Calu3 (cell line): ENCODE measurements at regions not wholly inside any gene's neighbourhood (a gene's known extent, or its start where the extent isn't known, plus 50 kb on each side); places are given as distances from the start of the nearest gene placed in this dataset.

ENCODE experiments used
- BruUV-seq: library from RNA; stranded (reverse); fragments of 400-500 nt; replicated peaks from 2 replicates; lab custom pipeline; 2021; lab: Mats Ljungman, UMichigan
- CTCF ChIA-PET: fragments of 300-600 bp; sonication (Branson Sonifier 250); formaldehyde crosslinking; loops from one replicate; lab custom pipeline; 2022; ENCODE audit warnings: antibody characterized with exemption; lab: Charles Lee
- DNase-seq: peaks from one replicate; pipeline ENCODE4 v3.0.0; 2022
- H3K27ac Mint-ChIP-seq: one replicate; pipeline ENCODE4 v1.8.0; 2022; ENCODE audit warnings: mixed read lengths; ENCODE audit not compliant: unreplicated experiment
- H3K27me3 Mint-ChIP-seq: one replicate; pipeline ENCODE4 v1.8.0; 2022; ENCODE audit warnings: mixed read lengths; ENCODE audit not compliant: unreplicated experiment
- H3K36me3 Mint-ChIP-seq: one replicate; pipeline ENCODE4 v1.8.0; 2022; ENCODE audit warnings: mild to moderate bottlenecking, moderate library complexity, mixed read lengths; ENCODE audit not compliant: insufficient read depth, unreplicated experiment
- H3K4me1 Mint-ChIP-seq: one replicate; pipeline ENCODE4 v1.8.0; 2022; ENCODE audit warnings: mild to moderate bottlenecking, low read depth, mixed read lengths; ENCODE audit not compliant: unreplicated experiment
- H3K4me3 Mint-ChIP-seq: one replicate; pipeline ENCODE4 v1.8.0; 2022; ENCODE audit warnings: mild to moderate bottlenecking, low read depth, moderate library complexity, mixed read lengths; ENCODE audit not compliant: unreplicated experiment
- H3K9me3 Mint-ChIP-seq: one replicate; pipeline ENCODE4 v1.8.0; 2022; ENCODE audit warnings: low read depth, mixed read lengths; ENCODE audit not compliant: unreplicated experiment
- CTCF ChIP-seq: fragments of 200-600 bp; IDR thresholded peaks from one replicate; pipeline ENCODE4 v1.8.0; 2022; ENCODE audit warnings: antibody characterized with exemption; ENCODE audit not compliant: unreplicated experiment
- intact Hi-C: fragments of 100-400 bp; cut with micrococcal nuclease; formaldehyde crosslinking; loops from one replicate; pipeline ENCODE4 v1.10.0; 2022; ENCODE audit not compliant: unreplicated experiment

GRCh38 chr13:84129966-84130365 is 247.7 kb upstream of the SLITRK1 start:
- H3K27ac Mint-ChIP-seq: no peak overlapping the region
- TF ChIP-seq CTCF: no peak
- DNase-seq: no peak
- H3K27me3 Mint-ChIP-seq: no peaks in the 10 kb centered on the region
- H3K9me3 Mint-ChIP-seq: no peaks in the 10 kb centered on the region
- H3K36me3 Mint-ChIP-seq: no peaks in the 10 kb centered on the region
- H3K4me3 Mint-ChIP-seq: no peak overlapping the region
- CTCF ChIA-PET: no interaction called here
- H3K4me1 Mint-ChIP-seq: no peaks in the 10 kb centered on the region
- BruUV-seq: no TSS peak
- intact Hi-C loops: no loop called here

- no peaks in the 10 kb centered on the region for H3K27me3 Mint-ChIP-seq
- no peaks in the 10 kb centered on the region for H3K9me3 Mint-ChIP-seq
- DNase-seq: no peak
- no peak for TF ChIP-seq CTCF
- no peaks in the 10 kb centered on the region for H3K4me1 Mint-ChIP-seq
- no TSS peak for BruUV-seq
- H3K36me3 Mint-ChIP-seq: no peaks in the 10 kb centered on the region
- no peak overlapping the region for H3K4me3 Mint-ChIP-seq
- intact Hi-C loops: no loop called here
- CTCF ChIA-PET: no interaction called here
- H3K27ac Mint-ChIP-seq: no peak overlapping the region
Measured at GRCh38 chr13:84127597-84128128, 245.4 kb upstream of the SLITRK1 start.

GRCh38 chr13:84126671-84127171 is 244.4 kb upstream of the SLITRK1 start:
- no peaks in the 10 kb centered on the region for H3K36me3 Mint-ChIP-seq
- CTCF ChIA-PET: no interaction called here
- no peak overlapping the region for H3K27ac Mint-ChIP-seq
- no peaks in the 10 kb centered on the region for H3K9me3 Mint-ChIP-seq
- DNase-seq: no peak
- H3K4me1 Mint-ChIP-seq: no peaks in the 10 kb centered on the region
- no TSS peak for BruUV-seq
- no peaks in the 10 kb centered on the region for H3K27me3 Mint-ChIP-seq
- no peak for TF ChIP-seq CTCF
- no peak overlapping the region for H3K4me3 Mint-ChIP-seq
- intact Hi-C loops: no loop called here

- no TSS peak for BruUV-seq
- CTCF ChIA-PET: no interaction called here
- no peak for TF ChIP-seq CTCF
- Mint-ChIP-seq H3K9me3 (no peaks in the 10 kb centered on the region), H3K4me3 (no peak overlapping the region), H3K36me3 (no peaks in the 10 kb centered on the region), H3K27ac (no peak overlapping the region), H3K27me3 (no peaks in the 10 kb centered on the region), H3K4me1 (no peaks in the 10 kb centered on the region)
- intact Hi-C loops: no loop called here
- DNase-seq: no peak
Measured at GRCh38 chr13:84121456-84121855, 239.2 kb upstream of the SLITRK1 start.
